MM.1S (cell line): ENCODE measurements at regions not wholly inside any gene's neighbourhood (a gene's known extent, or its start where the extent isn't known, plus 50 kb on each side); places are given as distances from the start of the nearest gene placed in this dataset.

Experiments used
- EZH2 ChIP-seq: fragments of 300-600 bp; sonication (generic); optimal IDR thresholded peaks from 2 replicates; pipeline ENCODE3; 2017; ENCODE audit warnings: low read depth, mild to moderate bottlenecking, antibody characterized with exemption, low read length, mixed read lengths
- EZH2phosphoT487 ChIP-seq: fragments of 300-600 bp; sonication (generic); IDR thresholded peaks from 2 replicates; pipeline ENCODE4 v1.6.1; 2018; ENCODE audit warnings: antibody characterized with exemption, low read length
- TF ChIP-seq, protein P1 (sequence below): fragments of 300-600 bp; sonication (generic); IDR thresholded peaks from 2 replicates; pipeline ENCODE4 v1.5.1; 2016; ENCODE audit warnings: antibody characterized with exemption, low read length, mixed read lengths

- TF ChIP-seq, protein P1, sequence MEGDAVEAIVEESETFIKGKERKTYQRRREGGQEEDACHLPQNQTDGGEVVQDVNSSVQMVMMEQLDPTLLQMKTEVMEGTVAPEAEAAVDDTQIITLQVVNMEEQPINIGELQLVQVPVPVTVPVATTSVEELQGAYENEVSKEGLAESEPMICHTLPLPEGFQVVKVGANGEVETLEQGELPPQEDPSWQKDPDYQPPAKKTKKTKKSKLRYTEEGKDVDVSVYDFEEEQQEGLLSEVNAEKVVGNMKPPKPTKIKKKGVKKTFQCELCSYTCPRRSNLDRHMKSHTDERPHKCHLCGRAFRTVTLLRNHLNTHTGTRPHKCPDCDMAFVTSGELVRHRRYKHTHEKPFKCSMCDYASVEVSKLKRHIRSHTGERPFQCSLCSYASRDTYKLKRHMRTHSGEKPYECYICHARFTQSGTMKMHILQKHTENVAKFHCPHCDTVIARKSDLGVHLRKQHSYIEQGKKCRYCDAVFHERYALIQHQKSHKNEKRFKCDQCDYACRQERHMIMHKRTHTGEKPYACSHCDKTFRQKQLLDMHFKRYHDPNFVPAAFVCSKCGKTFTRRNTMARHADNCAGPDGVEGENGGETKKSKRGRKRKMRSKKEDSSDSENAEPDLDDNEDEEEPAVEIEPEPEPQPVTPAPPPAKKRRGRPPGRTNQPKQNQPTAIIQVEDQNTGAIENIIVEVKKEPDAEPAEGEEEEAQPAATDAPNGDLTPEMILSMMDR: no peak
- TF ChIP-seq EZH2: no peak
- no peak for TF ChIP-seq EZH2phosphoT487
These were observed 415.5 kb upstream of the ADAMTS5 start for GRCh38 chr21:27382404-27382803.
